ENCODE measurements at regions not wholly inside any gene's neighbourhood (a gene's known extent, or its start where the extent isn't known, plus 50 kb on each side); places are given as distances from the start of the nearest gene placed in this dataset.
"Not testable (repeated sequence)": the region's sequence is repeated elsewhere in the genome, so short reads cannot be mapped to it uniquely, and the experiment has no call there.

- DNase-seq (ENCODE audit: low read depth in 2 of 2) = no peak
Observed at GRCh38 chr13:44664308-44664707, 88.2 kb upstream of the TSC22D1 start.

- no peak for DNase-seq (ENCODE audit: low read depth in 2 of 2)
Observed at GRCh38 chr13:44662515-44662914, 86.4 kb upstream of the TSC22D1 start.

- DNase-seq (ENCODE audit: low read depth in 2 of 2) = no peak
Observed at GRCh38 chr13:44661936-44662335, 85.8 kb upstream of the TSC22D1 start.

GRCh38 chr13:44660050-44660449 lies 83.9 kb upstream of the TSC22D1 start:
- no peak for DNase-seq (ENCODE audit: low read depth in 2 of 2)

- no peak for DNase-seq (ENCODE audit: low read depth in 2 of 2)
Observed at GRCh38 chr13:44652962-44653660, 77.0 kb upstream of the TSC22D1 start.

- DNase-seq (ENCODE audit: low read depth in 2 of 2) = no peak
Observed at GRCh38 chr13:44652168-44652567, 76.0 kb upstream of the TSC22D1 start.

GRCh38 chr13:44651724-44652123 lies 75.6 kb upstream of the TSC22D1 start:
- DNase-seq (ENCODE audit: low read depth in 2 of 2) = no peak

GRCh38 chr13:44651209-44651608 lies 75.1 kb upstream of the TSC22D1 start:
- DNase-seq (ENCODE audit: low read depth in 2 of 2) = no peak

- DNase-seq (ENCODE audit: low read depth in 2 of 2) = no peak
Observed at GRCh38 chr13:44649834-44650233, 73.7 kb upstream of the TSC22D1 start.

- no peak for DNase-seq (ENCODE audit: low read depth in 2 of 2)
Observed at GRCh38 chr13:44649104-44649428, 72.9 kb upstream of the TSC22D1 start.

- DNase-seq (ENCODE audit: low read depth in 2 of 2) = no peak
Observed at GRCh38 chr13:44648392-44649103, 72.4 kb upstream of the TSC22D1 start.

GRCh38 chr13:44647560-44647959 lies 71.4 kb upstream of the TSC22D1 start:
- not testable (repeated sequence) for DNase-seq (ENCODE audit: low read depth in 2 of 2)

- no peak for DNase-seq (ENCODE audit: low read depth in 2 of 2)
Observed at GRCh38 chr13:44646044-44646443, 69.9 kb upstream of the TSC22D1 start.

- no peak for DNase-seq (ENCODE audit: low read depth in 2 of 2)
Observed at GRCh38 chr13:44643256-44643655, 67.1 kb upstream of the TSC22D1 start.

- no peak for DNase-seq (ENCODE audit: low read depth in 2 of 2)
Observed at GRCh38 chr13:44637581-44637980, 61.5 kb upstream of the TSC22D1 start.

- no peak for DNase-seq (ENCODE audit: low read depth in 2 of 2)
Observed at GRCh38 chr13:44629465-44630183, 53.5 kb upstream of the TSC22D1 start.

GRCh38 chr13:44628826-44629225 lies 52.7 kb upstream of the TSC22D1 start:
- DNase-seq (ENCODE audit: low read depth in 2 of 2) = not testable (repeated sequence)

GRCh38 chr13:44627441-44627840 lies 51.3 kb upstream of the TSC22D1 start:
- no peak for DNase-seq (ENCODE audit: low read depth in 2 of 2)

- DNase-seq (ENCODE audit: low read depth in 2 of 2) = no peak
Observed at GRCh38 chr13:44626176-44626575, 50.0 kb upstream of the TSC22D1 start.
